ENCODE measurements at regions not wholly inside any gene's neighbourhood (a gene's known extent, or its start where the extent isn't known, plus 50 kb on each side); places are given as distances from the start of the nearest gene placed in this dataset.

DNA sequence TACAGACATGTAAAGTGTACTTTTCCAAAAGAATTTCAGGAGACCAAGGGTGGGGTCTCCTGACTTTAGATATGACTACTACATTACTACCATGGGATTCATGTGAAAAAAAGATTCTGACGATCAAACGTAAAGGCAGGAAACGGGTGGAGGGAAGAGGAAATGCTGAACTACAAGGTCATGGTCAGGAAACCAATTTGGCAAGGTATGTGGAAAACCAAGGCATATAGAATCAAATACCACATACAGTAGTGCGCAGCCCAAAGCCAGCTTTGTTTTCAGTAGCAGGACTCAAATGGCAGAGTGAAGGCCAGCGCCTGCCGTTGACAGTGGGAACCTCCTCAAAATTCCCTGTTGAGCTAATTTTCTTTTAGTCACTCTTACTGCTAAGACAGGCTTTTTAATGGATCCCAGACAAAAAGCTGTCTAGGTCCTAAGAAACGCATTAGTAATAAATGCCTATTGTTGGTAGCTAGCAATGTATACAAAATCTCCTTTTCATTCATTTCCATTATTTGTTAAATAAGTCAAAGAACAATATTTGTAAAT is 57.6 kb upstream of the SERTAD2 start:
- H3K27ac ChIP-seq (ENCODE audit: low read depth, low read length): no peak overlapping the region
- no peak overlapping the region for H3K4ac ChIP-seq (replicated peaks; ENCODE audit: insufficient read length, low read depth, low read length)
- no peak overlapping the region for H3K23ac ChIP-seq (ENCODE audit: insufficient read length)
- no peaks in the 10 kb centered on the region for H3K9me3 ChIP-seq (ENCODE audit: insufficient read depth in 2 of 2, low read depth in 1 of 2, low read length in 1 of 2)
- TF ChIP-seq ASH2L (IDR thresholded peaks at IDR 0.05; ENCODE audit: low read length) (no peak), NANOG (IDR thresholded peaks at IDR 0.05; ENCODE audit: insufficient read depth, low read depth, low read length, poor library complexity, severe bottlenecking) (no peak)
- no peak overlapping the region for H4K91ac ChIP-seq (replicated peaks; ENCODE audit: insufficient read length, low read length)
- no peak overlapping the region for H2BK15ac ChIP-seq (ENCODE audit: low read length)
- no peak overlapping the region for H3K9ac ChIP-seq (replicated peaks in 1 of 4; ENCODE audit: extremely low read depth in 1 of 4, low read depth in 3 of 4, low read length in 3 of 4)
- no peak overlapping the region for H2BK12ac ChIP-seq (ENCODE audit: low read depth, low read length)
- no peak overlapping the region for H3K56ac ChIP-seq (replicated peaks; ENCODE audit: insufficient read length, low read depth, low read length)
- no peak overlapping the region for H2BK120ac ChIP-seq (replicated peaks; ENCODE audit: low read depth, low read length)
- H2BK20ac ChIP-seq (ENCODE audit: low read length): no peak overlapping the region
- no peak overlapping the region for H2BK5ac ChIP-seq (ENCODE audit: low read depth, low read length)
- no peak overlapping the region for H2AK5ac ChIP-seq (ENCODE audit: low read depth, low read length)
- no peak overlapping the region for H4K8ac ChIP-seq (ENCODE audit: extremely low read depth, insufficient read depth, low read length)
- H3K27me3 ChIP-seq (replicated peaks in 1 of 4; ENCODE audit: control insufficient read depth in 3 of 4, extremely low read depth in 1 of 4, insufficient read depth in 3 of 4, low read length in 3 of 4): no peaks in the 10 kb centered on the region; a peak in 1 of 7 replicates
- no peak overlapping the region for H3K4me3 ChIP-seq (ENCODE audit: extremely low read depth in 1 of 4, insufficient read depth in 2 of 4, low read depth in 3 of 4, low read length in 4 of 4)
- ChIA-PET POLR2A (ENCODE audit: partially characterized antibody) (no interaction called here), CTCF (ENCODE audit: partially characterized antibody) (no interaction called here)
- H3K36me3 ChIP-seq (ENCODE audit: control insufficient read depth in 2 of 4, insufficient read depth in 4 of 4, low read length in 3 of 4): no peaks in the 10 kb centered on the region
- no peaks in the 10 kb centered on the region for H3K79me2 ChIP-seq (ENCODE audit: control insufficient read depth in 1 of 2, insufficient read depth in 2 of 2, low read length in 2 of 2)
- DNase-seq (ENCODE audit: low read depth in 1 of 2, low spot score in 2 of 2) (no peak), FAIRE-seq (no peak)
- no peaks in the 10 kb centered on the region for H3K79me1 ChIP-seq (ENCODE audit: low read depth, low read length)
- WGBS, 2 experiments (ENCODE audit: extremely low coverage in 1 of 2, insufficient coverage in 1 of 2, insufficient read length in 1 of 2, insufficient replicate concordance in 2 of 2, low coverage in 1 of 2, low lambda C conversion rate in 2 of 2, missing lambda C conversion rate in 1 of 2): 94% methylated on average over 7 of the region's 7 CpGs; no CpG with 5 or more reads in 1 of the 2 experiments
- no peaks in the 10 kb centered on the region for H4K20me1 ChIP-seq (replicated peaks in 1 of 2; ENCODE audit: control insufficient read depth in 1 of 2, insufficient read depth in 2 of 2, low read length in 2 of 2)
- no peak overlapping the region for H3K18ac ChIP-seq (ENCODE audit: extremely low read depth, low read length)
- no peak overlapping the region for H3K14ac ChIP-seq (ENCODE audit: insufficient read length)
- H3K23me2 ChIP-seq (ENCODE audit: low read depth, low read length): no peaks in the 10 kb centered on the region
- no peak overlapping the region for H3K4me2 ChIP-seq (ENCODE audit: insufficient read depth in 1 of 2, low read depth in 2 of 2, low read length in 2 of 2)
- H3K4me1 ChIP-seq (replicated peaks in 1 of 4; ENCODE audit: control insufficient read depth in 3 of 4, insufficient read depth in 4 of 4, low read length in 3 of 4): no peaks in the 10 kb centered on the region
- H4K5ac ChIP-seq (ENCODE audit: insufficient read length, low read depth, low read length): no peak overlapping the region
- H2AFZ ChIP-seq (ENCODE audit: low read length): no peak overlapping the region

Measured in H1 (cell line).